Chondrocyte (in vitro differentiated cells): ENCODE measurements at regions not wholly inside any gene's neighbourhood (a gene's known extent, or its start where the extent isn't known, plus 50 kb on each side); places are given as distances from the start of the nearest gene placed in this dataset.

Experiments
- DNase-seq: peaks from one replicate; pipeline ENCODE4 v3.0.0; 2021; ENCODE audit warnings: mixed read lengths, low spot score
- H3K27ac Mint-ChIP-seq: one replicate; pipeline ENCODE4 v1.8.0; 2021; ENCODE audit warnings: mild to moderate bottlenecking, moderate library complexity, mixed read lengths; ENCODE audit not compliant: unreplicated experiment
- H3K27me3 Mint-ChIP-seq: 2 replicates; pipeline ENCODE4 v1.8.0; 2021; ENCODE audit warnings: low read depth, mixed read lengths
- H3K36me3 Mint-ChIP-seq: 2 replicates; pipeline ENCODE4 v1.8.0; 2021; ENCODE audit warnings: low read depth, mixed read lengths
- H3K4me1 Mint-ChIP-seq: 2 replicates; pipeline ENCODE4 v1.8.0; 2021; ENCODE audit warnings: low read depth, mild to moderate bottlenecking, mixed read lengths
- H3K4me3 Mint-ChIP-seq: one replicate; pipeline ENCODE4 v1.8.0; 2021; ENCODE audit warnings: mild to moderate bottlenecking, moderate library complexity, mixed read lengths; ENCODE audit not compliant: unreplicated experiment
- H3K9me3 Mint-ChIP-seq: 2 replicates; pipeline ENCODE4 v1.8.0; 2021; ENCODE audit warnings: low read depth, mixed read lengths
- TF ChIP-seq, protein P1 (sequence below): fragments of 200-600 bp; sonication (generic); IDR thresholded peaks from 2 replicates; pipeline ENCODE4 v1.5.0; 2021; ENCODE audit warnings: antibody characterized with exemption, mild to moderate bottlenecking, moderate library complexity

- Mint-ChIP-seq H3K27me3 (peaks cover 4% of the 10 kb centered on the region), H3K36me3 (peaks cover 2% of the 10 kb centered on the region)
- DNase-seq: no peak
Measured at GRCh38 chr11:25298450-25298849, 801.6 kb downstream of the LUZP2 start.

DNA sequence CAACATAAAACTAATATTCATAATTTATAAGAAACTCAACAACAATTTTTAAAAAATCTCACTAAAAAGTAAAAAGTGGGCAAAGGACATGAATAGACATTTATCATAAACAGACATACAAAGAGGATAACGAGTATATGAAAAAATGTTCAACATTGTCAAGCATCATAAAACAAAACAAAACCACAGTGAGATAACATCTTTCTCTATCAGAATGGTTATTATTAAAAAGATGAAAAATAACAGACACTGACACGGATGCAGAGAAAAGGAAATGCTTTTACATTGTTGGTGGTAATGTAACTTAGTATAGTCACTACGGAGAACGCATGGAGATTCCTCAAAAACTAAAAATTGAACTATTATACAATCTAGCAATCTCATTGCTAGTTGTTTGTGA, 813.0 kb downstream of the LUZP2 start:
- peaks cover 2% of the 10 kb centered on the region for H3K27me3 Mint-ChIP-seq
- peaks cover 14% of the 10 kb centered on the region for H3K9me3 Mint-ChIP-seq
- H3K4me3 Mint-ChIP-seq: no peak overlapping the region
- H3K27ac Mint-ChIP-seq: no peak overlapping the region
- TF ChIP-seq, protein P1, sequence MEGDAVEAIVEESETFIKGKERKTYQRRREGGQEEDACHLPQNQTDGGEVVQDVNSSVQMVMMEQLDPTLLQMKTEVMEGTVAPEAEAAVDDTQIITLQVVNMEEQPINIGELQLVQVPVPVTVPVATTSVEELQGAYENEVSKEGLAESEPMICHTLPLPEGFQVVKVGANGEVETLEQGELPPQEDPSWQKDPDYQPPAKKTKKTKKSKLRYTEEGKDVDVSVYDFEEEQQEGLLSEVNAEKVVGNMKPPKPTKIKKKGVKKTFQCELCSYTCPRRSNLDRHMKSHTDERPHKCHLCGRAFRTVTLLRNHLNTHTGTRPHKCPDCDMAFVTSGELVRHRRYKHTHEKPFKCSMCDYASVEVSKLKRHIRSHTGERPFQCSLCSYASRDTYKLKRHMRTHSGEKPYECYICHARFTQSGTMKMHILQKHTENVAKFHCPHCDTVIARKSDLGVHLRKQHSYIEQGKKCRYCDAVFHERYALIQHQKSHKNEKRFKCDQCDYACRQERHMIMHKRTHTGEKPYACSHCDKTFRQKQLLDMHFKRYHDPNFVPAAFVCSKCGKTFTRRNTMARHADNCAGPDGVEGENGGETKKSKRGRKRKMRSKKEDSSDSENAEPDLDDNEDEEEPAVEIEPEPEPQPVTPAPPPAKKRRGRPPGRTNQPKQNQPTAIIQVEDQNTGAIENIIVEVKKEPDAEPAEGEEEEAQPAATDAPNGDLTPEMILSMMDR: no peak
- DNase-seq: no peak
- no peaks in the 10 kb centered on the region for H3K36me3 Mint-ChIP-seq
- no peaks in the 10 kb centered on the region for H3K4me1 Mint-ChIP-seq

More at GRCh38 chr11:25298450-25298849, 801.6 kb downstream of the LUZP2 start:
- Mint-ChIP-seq H3K9me3 (peaks cover 8% of the 10 kb centered on the region), H3K4me1 (no peaks in the 10 kb centered on the region), H3K4me3 (no peak overlapping the region), H3K27ac (no peak overlapping the region)
- TF ChIP-seq, protein P1: no peak

DNA sequence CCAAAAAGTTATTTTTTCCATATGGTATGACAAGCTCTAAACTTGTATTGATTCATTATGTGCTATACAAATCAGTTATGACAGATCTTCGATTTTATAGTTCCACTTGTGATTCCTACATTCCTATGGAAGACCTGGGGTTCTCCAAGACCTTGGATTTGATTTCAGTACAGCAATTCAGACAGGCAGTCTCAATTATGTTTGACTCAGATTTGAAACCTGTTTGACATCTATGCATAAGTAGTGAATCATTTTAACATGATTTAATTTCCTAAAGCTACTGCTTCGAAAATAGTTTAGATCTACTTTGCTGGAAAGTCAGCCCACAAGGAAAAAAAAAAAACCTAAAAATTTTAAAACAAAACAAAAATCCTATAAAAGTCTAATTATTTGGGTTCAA, 820.4 kb downstream of the LUZP2 start:
- Mint-ChIP-seq H3K27me3 (no peaks in the 10 kb centered on the region), H3K36me3 (no peaks in the 10 kb centered on the region), H3K9me3 (no peaks in the 10 kb centered on the region), H3K4me1 (no peaks in the 10 kb centered on the region), H3K4me3 (no peak overlapping the region), H3K27ac (no peak overlapping the region)
- no peak for DNase-seq
- TF ChIP-seq, protein P1: no peak

DNA sequence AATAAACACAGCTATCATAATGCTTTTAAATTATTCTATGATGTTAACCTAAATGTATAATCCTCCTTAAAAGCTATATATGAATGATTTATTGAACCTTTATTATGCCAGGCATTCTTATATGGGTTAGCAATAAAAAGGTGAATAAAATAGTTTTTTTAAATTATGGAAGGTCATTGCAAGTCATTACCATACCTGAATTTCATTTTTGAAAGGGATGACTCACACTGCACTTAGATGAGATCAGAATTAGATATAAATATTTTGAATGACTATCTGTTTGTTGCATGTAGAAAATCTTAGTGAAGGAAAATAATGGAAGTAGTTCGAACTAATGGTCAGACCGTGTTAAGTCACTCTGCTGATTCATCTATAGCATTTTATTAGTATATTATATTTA, 822.3 kb downstream of the LUZP2 start:
- no peaks in the 10 kb centered on the region for H3K4me1 Mint-ChIP-seq
- no peak for DNase-seq
- no peaks in the 10 kb centered on the region for H3K27me3 Mint-ChIP-seq
- TF ChIP-seq, protein P1: no peak
- no peaks in the 10 kb centered on the region for H3K36me3 Mint-ChIP-seq
- H3K4me3 Mint-ChIP-seq: no peak overlapping the region
- H3K9me3 Mint-ChIP-seq: peaks cover 2% of the 10 kb centered on the region
- H3K27ac Mint-ChIP-seq: no peak overlapping the region

GRCh38 chr11:25327656-25328055, 830.8 kb downstream of the LUZP2 start:
- no peak for DNase-seq
- Mint-ChIP-seq H3K27ac (no peak overlapping the region), H3K27me3 (no peaks in the 10 kb centered on the region), H3K4me1 (no peaks in the 10 kb centered on the region), H3K36me3 (no peaks in the 10 kb centered on the region), H3K9me3 (peaks cover 2% of the 10 kb centered on the region), H3K4me3 (no peak overlapping the region)
- TF ChIP-seq, protein P1: no peak
